K562 (cell line): ENCODE measurements at regions not wholly inside any gene's neighbourhood (a gene's known extent, or its start where the extent isn't known, plus 50 kb on each side); places are given as distances from the start of the nearest gene placed in this dataset.

ENCODE experiments used
- ATAC-seq: fragments of 200-7000 bp; cut with Tn5 transposase; 3 replicates; pipeline ENCODE4 v1.9.1; 2020; ENCODE audit warnings: moderate library complexity
- BruUV-seq: library from RNA; stranded (reverse); fragments of 400-500 nt; replicated peaks from 2 replicates; lab custom pipeline; 2021; lab: Mats Ljungman, UMichigan
- CTCF ChIA-PET: fragments of 300-600 bp; formaldehyde crosslinking; extraction: SDS; loops from one replicate; lab custom pipeline; 2021; ENCODE audit warnings: low intra/inter-chr PET ratio; lab: Yijun Ruan, JAX
- POLR2A ChIA-PET: fragments of 300-600, 350-650 bp; sonication (Branson Sonifier 250); formaldehyde crosslinking; extraction: SDS; loops from one replicate; lab custom pipeline; 2021; ENCODE audit warnings: antibody characterized with exemption, inconsistent platforms; lab: Yijun Ruan, JAX
- DNase-seq, 4 experiments: peaks; one replicate each; pipeline versions ENCODE4 v3.0.0 to v3.0.0-alpha.2; 2011 to 2018; ENCODE audit warnings: low spot score in 3 of 4, mixed read lengths in 3 of 4; ENCODE audit errors: extremely low read depth in 1 of 4
- FAIRE-seq: peaks from 2 replicates; lab custom pipeline; 2011; peaks lifted over from hg19 to GRCh38; lab: Jason Lieb, UNC
- H2AFZ ChIP-seq: 2 replicates; pipeline ENCODE4 v1.6.0; 2011; ENCODE audit warnings: low read depth, low read length, control low read depth, inconsistent platforms
- H3K27ac ChIP-seq: fragments of 200-600 bp; 3 replicates; pipeline ENCODE4 v1.8.0; 2011; ENCODE audit warnings: low read depth, mild to moderate bottlenecking, control low read depth, inconsistent platforms, low read length, moderate library complexity, mixed read lengths; ENCODE audit errors: extremely low read depth
- H3K27me3 ChIP-seq, 2 experiments: fragments of 300-600 bp in 1 of 2; 2 replicates in 1 of 2; 3 replicates in 1 of 2; pipeline versions ENCODE4 v1.6.0 to v1.8.0; 2011; ENCODE audit warnings: inconsistent platforms in 2 of 2, low read length in 2 of 2, mild to moderate bottlenecking in 1 of 2, mixed read lengths in 1 of 2, moderate library complexity in 1 of 2; ENCODE audit not compliant: control insufficient read depth in 2 of 2, insufficient read depth in 2 of 2
- H3K36me3 ChIP-seq: fragments of 300-600 bp; 3 replicates; pipeline ENCODE4 v1.8.0; 2011; ENCODE audit warnings: mild to moderate bottlenecking, low read length, inconsistent platforms; ENCODE audit not compliant: control insufficient read depth, insufficient read depth
- H3K4me1 ChIP-seq, 2 experiments: fragments of 200-600 bp in 1 of 2; replicated peaks in 1 of 2; 2 replicates in 1 of 2; 3 replicates in 1 of 2; pipeline versions ENCODE4 v1.5.1 to v1.8.0; 2011; ENCODE audit warnings: inconsistent platforms in 2 of 2, low read length in 2 of 2, mild to moderate bottlenecking in 1 of 2, mixed read lengths in 1 of 2, moderate library complexity in 1 of 2; ENCODE audit not compliant: control insufficient read depth in 2 of 2, insufficient read depth in 2 of 2
- H3K4me2 ChIP-seq: 2 replicates; pipeline ENCODE4 v1.6.1; 2011; ENCODE audit warnings: low read length, control low read depth, inconsistent platforms, mixed read lengths; ENCODE audit not compliant: insufficient read depth
- H3K4me3 ChIP-seq: fragments of 200-600 bp; sonication (generic), shearing (Covaris generic); 2 replicates; pipeline ENCODE4 v1.5.1; 2016; ENCODE audit warnings: control low read depth, inconsistent platforms
- H3K79me2 ChIP-seq: fragments of 200-600 bp; 3 replicates; pipeline ENCODE4 v1.8.0; 2011; ENCODE audit warnings: low read length, inconsistent platforms; ENCODE audit not compliant: control insufficient read depth, insufficient read depth
- H3K9ac ChIP-seq, 2 experiments: 2 replicates each; pipeline versions ENCODE4 v1.6.0 to v1.6.1; 2011; ENCODE audit warnings: low read depth in 2 of 2, low read length in 2 of 2, control low read depth in 1 of 2, inconsistent platforms in 1 of 2, mild to moderate bottlenecking in 1 of 2, mixed read lengths in 1 of 2; ENCODE audit not compliant: insufficient read depth in 1 of 2
- H3K9me1 ChIP-seq: one replicate; pipeline ENCODE4 v1.6.0; 2011; ENCODE audit warnings: inconsistent platforms, mild to moderate bottlenecking, low read length, moderate library complexity; ENCODE audit not compliant: control insufficient read depth, insufficient read depth
- H3K9me3 ChIP-seq: replicated peaks from 2 replicates; pipeline ENCODE4 v1.5.1; 2011; ENCODE audit warnings: low read depth, low read length, inconsistent platforms; ENCODE audit not compliant: control insufficient read depth, insufficient read depth
- H4K20me1 ChIP-seq: replicated peaks from 2 replicates; pipeline ENCODE4 v1.6.1; 2011; ENCODE audit warnings: low read length, inconsistent platforms, mixed read lengths; ENCODE audit not compliant: control insufficient read depth, insufficient read depth
- BCOR ChIP-seq: fragments of 450-650 bp; IDR thresholded peaks from 2 replicates; pipeline ENCODE4 v1.6.1; 2016
- GABPB1 ChIP-seq: sonication (generic); formaldehyde crosslinking; IDR thresholded peaks from 2 replicates; pipeline ENCODE4 v1.8.0; 2022; ENCODE audit warnings: mild to moderate bottlenecking, missing genetic modification reagents
- MCM3 ChIP-seq: fragments of 450-650 bp; IDR thresholded peaks from 2 replicates; pipeline ENCODE4 v1.6.1; 2016
- PHF21A ChIP-seq: fragments of 450-650 bp; IDR thresholded peaks from 2 replicates; pipeline ENCODE4 v1.6.1; 2017; ENCODE audit warnings: low read depth, borderline replicate concordance
- POLR2A ChIP-seq: fragments of 450-650 bp; conservative IDR thresholded peaks from 2 replicates; pipeline ENCODE4 v1.6.1; 2016
- RFX7 ChIP-seq: fragments of 250-450 bp; sonication (Bioruptor Pico); IDR thresholded peaks from 2 replicates; pipeline ENCODE4 v1.5.1; 2021; ENCODE audit warnings: mild to moderate bottlenecking
- XRCC3 ChIP-seq: fragments of 450-650 bp; IDR thresholded peaks from 2 replicates; pipeline ENCODE4 v1.6.1; 2017; ENCODE audit warnings: mild to moderate bottlenecking, moderate library complexity
- ZFP36 ChIP-seq: fragments of 150-350 bp; IDR thresholded peaks from 2 replicates; pipeline ENCODE4 v1.6.1; 2018; ENCODE audit warnings: low read length, low read depth; ENCODE audit not compliant: partially characterized antibody
- ZNF324 ChIP-seq: fragments of 250-450 bp; sonication (Bioruptor Pico); IDR thresholded peaks from 2 replicates; pipeline ENCODE4 v1.4.0; 2020; ENCODE audit warnings: mild to moderate bottlenecking
- WGBS: fragments of 100-300 bp; shearing (Covaris generic); methylation state at CpG from one replicate; pipeline ENCODE4 v1.1.6; 2016; ENCODE audit warnings: low coverage, mixed read lengths; ENCODE audit not compliant: insufficient coverage; ENCODE audit errors: missing lambda C conversion rate; 5-methylcytosine and 5-hydroxymethylcytosine counted together
- in situ Hi-C: fragments of 300-500 bp; cut with MboI; formaldehyde crosslinking; loops from 4 replicates; pipeline ENCODE4 v1.15.0; 2018; ENCODE audit warnings: inconsistent platforms, mixed read lengths
- intact Hi-C: fragments of 100-400 bp; cut with micrococcal nuclease; formaldehyde crosslinking; loops from 2 replicates; pipeline ENCODE4 v1.14.2; 2022
- TF ChIP-seq, protein P1 (sequence below): fragments of 450-650 bp; conservative IDR thresholded peaks from 2 replicates; pipeline ENCODE4 v1.6.1; 2016; ENCODE audit warnings: missing genetic modification characterization, low read depth, mild to moderate bottlenecking, control low read depth, missing compliant biosample characterization
- TF ChIP-seq, protein P2 (sequence below): fragments of 450-650 bp; IDR thresholded peaks from 2 replicates; pipeline ENCODE4 v1.6.1; 2014; ENCODE audit warnings: low read depth, mild to moderate bottlenecking, moderate library complexity, borderline replicate concordance
- TF ChIP-seq, protein P3 (sequence below), 2 experiments: IDR thresholded peaks in 1 of 2; conservative IDR thresholded peaks in 1 of 2; 2 replicates each; pipeline ENCODE4 v1.6.1; 2016; ENCODE audit warnings: low read depth in 2 of 2, mild to moderate bottlenecking in 1 of 2, missing compliant biosample characterization in 1 of 2, missing genetic modification characterization in 1 of 2, moderate library complexity in 1 of 2
- TF ChIP-seq, protein P4 (sequence below): fragments of 200-800 bp; sonication (Bioruptor generic); IDR thresholded peaks from 2 replicates; pipeline ENCODE4 v1.6.1; 2016; ENCODE audit warnings: missing genetic modification characterization, missing compliant biosample characterization

DNA sequence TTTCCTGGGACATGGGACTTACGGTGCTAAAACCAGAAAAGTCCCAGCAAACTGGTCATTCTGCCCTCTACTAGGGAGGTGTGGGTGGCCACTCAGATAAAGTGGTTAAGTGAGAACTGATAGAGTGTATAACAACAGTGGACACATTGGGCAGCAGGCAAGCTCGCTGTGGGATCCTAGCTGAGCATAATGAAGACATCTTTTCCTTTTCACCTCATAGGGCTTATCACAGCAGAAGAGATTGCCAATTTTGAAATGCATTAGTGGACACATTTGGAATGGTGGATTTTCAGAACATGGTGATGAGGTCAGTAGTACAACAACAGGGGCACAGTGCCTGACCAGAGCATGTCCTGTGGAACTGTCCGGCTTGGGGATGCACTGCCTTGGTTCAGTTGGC lies 477.1 kb upstream of the KIF2A start:
- ATAC-seq (no peak), DNase-seq (no peak), FAIRE-seq (no peak)
- H3K27me3 ChIP-seq: peaks cover 0 to 9% of the 10 kb centered on the region in 2 experiments; a peak in 2 of 5 replicates
- ChIA-PET CTCF (no interaction called here), POLR2A (interaction anchor here (0.8 kb wide), 1 partner anchor 77 kb away, joined by 4 read pairs; no protein-coding TSS in a partner anchor)
- H3K27ac ChIP-seq: no peak overlapping the region
- WGBS: 3% methylated on average over 3 of the region's 3 CpGs
- H3K79me2 ChIP-seq: no peaks in the 10 kb centered on the region
- H2AFZ ChIP-seq: no peak overlapping the region
- H3K9me3 ChIP-seq: no peaks in the 10 kb centered on the region
- no peaks in the 10 kb centered on the region for H3K36me3 ChIP-seq
- H4K20me1 ChIP-seq: no peaks in the 10 kb centered on the region
- no peak overlapping the region for H3K4me2 ChIP-seq
- no peaks in the 10 kb centered on the region for H3K9me1 ChIP-seq
- in situ Hi-C loops (no loop called here), intact Hi-C loops (no loop called here)
- BruUV-seq: no TSS peak
- H3K4me3 ChIP-seq: no peak overlapping the region
- no peaks in the 10 kb centered on the region for H3K4me1 ChIP-seq
- no peak overlapping the region for H3K9ac ChIP-seq
- no peak for TF ChIP-seq RFX7
- TF ChIP-seq PHF21A: no peak
- no peak for TF ChIP-seq ZNF324 (CRISPR knock-in tag)
- TF ChIP-seq BCOR: no peak
- TF ChIP-seq, protein P1, sequence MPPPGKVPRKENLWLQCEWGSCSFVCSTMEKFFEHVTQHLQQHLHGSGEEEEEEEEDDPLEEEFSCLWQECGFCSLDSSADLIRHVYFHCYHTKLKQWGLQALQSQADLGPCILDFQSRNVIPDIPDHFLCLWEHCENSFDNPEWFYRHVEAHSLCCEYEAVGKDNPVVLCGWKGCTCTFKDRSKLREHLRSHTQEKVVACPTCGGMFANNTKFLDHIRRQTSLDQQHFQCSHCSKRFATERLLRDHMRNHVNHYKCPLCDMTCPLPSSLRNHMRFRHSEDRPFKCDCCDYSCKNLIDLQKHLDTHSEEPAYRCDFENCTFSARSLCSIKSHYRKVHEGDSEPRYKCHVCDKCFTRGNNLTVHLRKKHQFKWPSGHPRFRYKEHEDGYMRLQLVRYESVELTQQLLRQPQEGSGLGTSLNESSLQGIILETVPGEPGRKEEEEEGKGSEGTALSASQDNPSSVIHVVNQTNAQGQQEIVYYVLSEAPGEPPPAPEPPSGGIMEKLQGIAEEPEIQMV: no peak
- TF ChIP-seq, protein P2, sequence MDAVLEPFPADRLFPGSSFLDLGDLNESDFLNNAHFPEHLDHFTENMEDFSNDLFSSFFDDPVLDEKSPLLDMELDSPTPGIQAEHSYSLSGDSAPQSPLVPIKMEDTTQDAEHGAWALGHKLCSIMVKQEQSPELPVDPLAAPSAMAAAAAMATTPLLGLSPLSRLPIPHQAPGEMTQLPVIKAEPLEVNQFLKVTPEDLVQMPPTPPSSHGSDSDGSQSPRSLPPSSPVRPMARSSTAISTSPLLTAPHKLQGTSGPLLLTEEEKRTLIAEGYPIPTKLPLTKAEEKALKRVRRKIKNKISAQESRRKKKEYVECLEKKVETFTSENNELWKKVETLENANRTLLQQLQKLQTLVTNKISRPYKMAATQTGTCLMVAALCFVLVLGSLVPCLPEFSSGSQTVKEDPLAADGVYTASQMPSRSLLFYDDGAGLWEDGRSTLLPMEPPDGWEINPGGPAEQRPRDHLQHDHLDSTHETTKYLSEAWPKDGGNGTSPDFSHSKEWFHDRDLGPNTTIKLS: no peak
- no peak for TF ChIP-seq GABPB1 (CRISPR knock-in tag)
- TF ChIP-seq XRCC3: no peak
- TF ChIP-seq, protein P3, sequence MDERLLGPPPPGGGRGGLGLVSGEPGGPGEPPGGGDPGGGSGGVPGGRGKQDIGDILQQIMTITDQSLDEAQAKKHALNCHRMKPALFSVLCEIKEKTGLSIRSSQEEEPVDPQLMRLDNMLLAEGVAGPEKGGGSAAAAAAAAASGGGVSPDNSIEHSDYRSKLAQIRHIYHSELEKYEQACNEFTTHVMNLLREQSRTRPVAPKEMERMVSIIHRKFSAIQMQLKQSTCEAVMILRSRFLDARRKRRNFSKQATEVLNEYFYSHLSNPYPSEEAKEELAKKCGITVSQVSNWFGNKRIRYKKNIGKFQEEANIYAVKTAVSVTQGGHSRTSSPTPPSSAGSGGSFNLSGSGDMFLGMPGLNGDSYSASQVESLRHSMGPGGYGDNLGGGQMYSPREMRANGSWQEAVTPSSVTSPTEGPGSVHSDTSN (CRISPR knock-in tag; IDR thresholded peaks at IDR 0.05; ENCODE audit: low read depth): no peak
- TF ChIP-seq, protein P3 (tag; conservative IDR thresholded peaks at IDR 0.05; ENCODE audit: low read depth): no peak
- no peak for TF ChIP-seq ZFP36
- TF ChIP-seq, protein P4, sequence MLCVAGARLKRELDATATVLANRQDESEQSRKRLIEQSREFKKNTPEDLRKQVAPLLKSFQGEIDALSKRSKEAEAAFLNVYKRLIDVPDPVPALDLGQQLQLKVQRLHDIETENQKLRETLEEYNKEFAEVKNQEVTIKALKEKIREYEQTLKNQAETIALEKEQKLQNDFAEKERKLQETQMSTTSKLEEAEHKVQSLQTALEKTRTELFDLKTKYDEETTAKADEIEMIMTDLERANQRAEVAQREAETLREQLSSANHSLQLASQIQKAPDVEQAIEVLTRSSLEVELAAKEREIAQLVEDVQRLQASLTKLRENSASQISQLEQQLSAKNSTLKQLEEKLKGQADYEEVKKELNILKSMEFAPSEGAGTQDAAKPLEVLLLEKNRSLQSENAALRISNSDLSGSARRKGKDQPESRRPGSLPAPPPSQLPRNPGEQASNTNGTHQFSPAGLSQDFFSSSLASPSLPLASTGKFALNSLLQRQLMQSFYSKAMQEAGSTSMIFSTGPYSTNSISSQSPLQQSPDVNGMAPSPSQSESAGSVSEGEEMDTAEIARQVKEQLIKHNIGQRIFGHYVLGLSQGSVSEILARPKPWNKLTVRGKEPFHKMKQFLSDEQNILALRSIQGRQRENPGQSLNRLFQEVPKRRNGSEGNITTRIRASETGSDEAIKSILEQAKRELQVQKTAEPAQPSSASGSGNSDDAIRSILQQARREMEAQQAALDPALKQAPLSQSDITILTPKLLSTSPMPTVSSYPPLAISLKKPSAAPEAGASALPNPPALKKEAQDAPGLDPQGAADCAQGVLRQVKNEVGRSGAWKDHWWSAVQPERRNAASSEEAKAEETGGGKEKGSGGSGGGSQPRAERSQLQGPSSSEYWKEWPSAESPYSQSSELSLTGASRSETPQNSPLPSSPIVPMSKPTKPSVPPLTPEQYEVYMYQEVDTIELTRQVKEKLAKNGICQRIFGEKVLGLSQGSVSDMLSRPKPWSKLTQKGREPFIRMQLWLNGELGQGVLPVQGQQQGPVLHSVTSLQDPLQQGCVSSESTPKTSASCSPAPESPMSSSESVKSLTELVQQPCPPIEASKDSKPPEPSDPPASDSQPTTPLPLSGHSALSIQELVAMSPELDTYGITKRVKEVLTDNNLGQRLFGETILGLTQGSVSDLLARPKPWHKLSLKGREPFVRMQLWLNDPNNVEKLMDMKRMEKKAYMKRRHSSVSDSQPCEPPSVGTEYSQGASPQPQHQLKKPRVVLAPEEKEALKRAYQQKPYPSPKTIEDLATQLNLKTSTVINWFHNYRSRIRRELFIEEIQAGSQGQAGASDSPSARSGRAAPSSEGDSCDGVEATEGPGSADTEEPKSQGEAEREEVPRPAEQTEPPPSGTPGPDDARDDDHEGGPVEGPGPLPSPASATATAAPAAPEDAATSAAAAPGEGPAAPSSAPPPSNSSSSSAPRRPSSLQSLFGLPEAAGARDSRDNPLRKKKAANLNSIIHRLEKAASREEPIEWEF (CRISPR knock-in tag): no peak
- TF ChIP-seq POLR2A: no peak
- TF ChIP-seq MCM3: no peak
